HG03064 (cell line): ENCODE measurements at regions not wholly inside any gene's neighbourhood (a gene's known extent, or its start where the extent isn't known, plus 50 kb on each side); places are given as distances from the start of the nearest gene placed in this dataset.
"Not testable (repeated sequence)": the region's sequence is repeated elsewhere in the genome, so short reads cannot be mapped to it uniquely, and the experiment has no call there.

ENCODE experiments used
- ATAC-seq: cut with Tn5 transposase; IDR thresholded peaks from one replicate; pipeline ENCODE4 v1.9.1; 2021; ENCODE audit warnings: low read depth; ENCODE audit not compliant: unreplicated experiment

DNA sequence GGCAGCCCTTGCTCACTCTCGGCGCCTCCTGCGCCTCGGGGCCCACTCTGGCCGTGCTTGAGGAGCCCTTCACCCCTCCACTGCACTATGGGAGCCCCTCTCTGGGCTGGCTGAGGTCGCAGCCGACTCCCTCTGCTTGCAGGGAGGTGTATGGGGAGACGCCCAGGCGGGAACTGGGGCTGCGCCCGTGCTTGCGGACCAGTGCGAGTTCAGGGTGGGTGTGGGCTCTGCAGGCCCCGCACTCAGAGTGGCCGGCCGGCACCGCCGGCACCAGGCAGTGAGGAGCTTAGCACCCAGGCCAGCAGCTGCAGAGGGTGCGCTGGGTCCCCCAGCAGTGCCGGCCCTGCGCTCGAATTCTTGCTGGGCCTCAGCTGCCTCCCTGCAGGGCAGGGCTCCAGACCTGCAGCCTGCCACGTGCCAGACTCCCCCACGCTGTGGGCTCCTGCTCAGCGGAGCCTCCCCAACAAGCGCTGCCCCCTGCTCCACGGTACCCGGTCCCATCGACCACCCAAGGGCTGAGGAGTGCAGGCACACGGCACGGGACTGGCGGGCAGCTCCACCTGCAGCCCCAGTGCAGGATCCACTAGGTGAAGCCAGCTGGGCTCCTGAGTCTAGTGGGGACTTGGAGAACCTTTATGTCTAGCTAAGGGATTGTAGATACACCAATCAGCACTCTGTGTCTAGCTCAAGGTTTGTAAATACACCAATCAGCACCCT is 54.0 kb upstream of the WWC2 start:
- ATAC-seq, result not testable (repeated sequence)

DNA sequence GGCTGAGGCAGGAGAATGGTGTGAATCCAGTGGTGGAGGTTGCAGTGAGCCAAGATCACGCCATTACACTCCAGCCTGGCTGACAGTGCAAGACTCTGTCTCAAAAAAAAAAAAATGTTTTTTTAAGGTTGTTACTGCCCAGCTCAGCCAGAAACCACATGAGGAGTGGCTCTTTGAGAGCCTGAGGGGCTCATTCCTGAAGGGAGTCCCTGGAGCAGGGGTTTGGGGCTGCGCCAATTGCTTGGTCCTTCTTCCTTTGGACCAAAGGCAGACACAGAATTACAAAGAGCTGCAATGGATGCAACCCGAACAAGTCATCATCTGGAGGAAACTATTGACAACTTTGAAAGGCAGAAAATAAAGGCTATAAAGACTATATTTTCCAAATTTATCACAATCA is 60.6 kb upstream of the WWC2 start:
- ATAC-seq, result no peak

DNA sequence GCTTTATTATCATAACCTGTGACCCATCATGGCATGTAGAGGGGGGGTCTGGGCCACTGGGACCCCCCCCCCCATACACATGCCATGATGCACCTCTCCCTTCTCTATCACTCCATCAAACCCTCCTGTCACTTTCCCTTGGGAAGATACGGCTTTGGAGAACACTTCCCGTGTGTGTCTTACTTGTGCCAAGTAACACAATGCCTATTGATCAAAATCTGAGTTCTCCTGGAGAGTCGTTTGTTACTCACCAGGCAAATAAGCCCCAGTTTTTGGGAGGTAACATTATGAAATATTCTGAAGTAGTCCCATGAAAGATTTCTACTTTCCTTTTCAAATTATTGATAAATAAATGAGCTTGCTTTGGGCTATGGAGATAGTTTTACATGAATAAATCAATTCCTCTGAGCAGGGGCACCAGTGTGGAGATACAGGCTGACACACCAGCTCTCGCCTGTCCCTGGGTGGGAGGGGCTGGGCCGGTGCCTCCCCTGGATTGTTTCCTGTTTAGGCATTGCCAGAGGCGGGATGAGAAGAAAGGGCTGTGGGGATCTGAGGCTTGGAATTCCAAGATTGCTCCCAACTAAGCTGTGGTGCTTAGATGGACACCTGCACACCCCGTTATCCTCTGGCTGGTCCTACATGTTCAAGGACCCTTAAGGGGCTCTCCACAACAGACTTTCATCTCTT is 63.2 kb upstream of the WWC2 start:
- no peak for ATAC-seq

- ATAC-seq, result no peak
These were observed 63.8 kb upstream of the WWC2 start for GRCh38 chr4:183035256-183035655.

GRCh38 chr4:183030823-183031222 is 68.2 kb upstream of the WWC2 start:
- ATAC-seq, result no peak

GRCh38 chr4:183030309-183030708 is 68.7 kb upstream of the WWC2 start:
- ATAC-seq, result no peak

GRCh38 chr4:183029365-183029764 is 69.7 kb upstream of the WWC2 start:
- no peak for ATAC-seq

GRCh38 chr4:183026701-183027100 is 72.4 kb upstream of the WWC2 start:
- ATAC-seq, result no peak

- no peak for ATAC-seq
These were observed 76.4 kb upstream of the WWC2 start for GRCh38 chr4:183022617-183023016.

- ATAC-seq, result no peak
These were observed 81.1 kb upstream of the WWC2 start for GRCh38 chr4:183017962-183018361.

GRCh38 chr4:183014361-183015084 is 84.5 kb upstream of the WWC2 start:
- ATAC-seq, result no peak

DNA sequence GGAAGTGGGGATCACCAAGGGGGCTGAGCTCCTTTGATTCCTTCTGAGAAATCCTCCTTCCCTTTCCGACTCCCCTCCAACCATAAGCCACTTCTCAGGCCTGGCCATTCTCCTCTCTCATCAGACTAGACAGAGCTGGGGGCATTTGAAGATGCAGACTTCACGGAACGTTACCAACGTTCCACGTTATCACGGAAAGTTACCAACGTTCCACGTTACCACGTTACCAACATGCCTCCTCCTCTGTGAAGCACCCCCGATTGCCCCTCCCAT is 85.4 kb upstream of the WWC2 start:
- ATAC-seq, result no peak

DNA sequence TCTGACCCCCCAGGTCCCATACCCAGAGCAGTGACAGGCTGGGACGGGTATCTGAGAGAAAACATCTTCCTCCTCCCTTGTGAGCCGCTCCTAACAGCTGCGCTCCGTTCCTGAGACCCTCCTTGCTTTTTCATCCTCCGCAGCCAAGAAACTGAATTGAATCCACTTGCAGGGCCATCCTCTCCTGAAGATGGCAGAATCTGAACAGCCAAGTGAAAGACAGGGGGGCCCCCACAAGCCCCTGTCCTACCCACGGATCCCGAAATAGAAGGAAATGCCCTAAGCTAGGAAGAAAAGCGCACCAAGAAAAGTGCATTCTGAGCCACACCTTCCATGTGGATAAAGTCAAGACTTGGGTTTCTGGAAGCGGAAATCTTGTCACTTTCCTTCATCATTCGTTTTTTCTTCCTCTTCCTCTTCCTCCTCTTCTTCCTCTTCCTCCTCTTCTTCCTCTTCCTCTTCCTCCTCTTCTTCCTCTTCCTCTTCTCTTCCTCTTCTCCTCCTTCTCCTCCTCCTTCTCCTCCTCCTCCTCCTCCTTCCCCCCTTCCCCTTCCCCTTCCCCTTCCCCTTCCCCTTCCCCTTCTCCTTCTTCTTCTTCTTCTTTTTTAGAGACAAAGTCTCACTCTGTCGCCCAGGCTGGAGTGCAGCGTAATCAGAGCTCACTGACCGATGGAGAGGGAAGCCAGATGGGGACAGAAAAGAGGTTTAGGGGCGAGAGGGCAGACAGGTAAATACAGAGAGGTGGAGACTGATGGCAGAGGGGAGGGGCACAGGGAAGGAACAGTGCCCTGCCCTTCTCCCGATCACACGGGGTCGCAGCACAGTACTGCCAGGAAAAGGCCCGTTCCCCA is 86.0 kb upstream of the WWC2 start:
- ATAC-seq, result no peak

GRCh38 chr4:183011213-183011907 is 87.7 kb upstream of the WWC2 start:
- ATAC-seq, result no peak

GRCh38 chr4:183008492-183008891 is 90.6 kb upstream of the WWC2 start:
- no peak for ATAC-seq

DNA sequence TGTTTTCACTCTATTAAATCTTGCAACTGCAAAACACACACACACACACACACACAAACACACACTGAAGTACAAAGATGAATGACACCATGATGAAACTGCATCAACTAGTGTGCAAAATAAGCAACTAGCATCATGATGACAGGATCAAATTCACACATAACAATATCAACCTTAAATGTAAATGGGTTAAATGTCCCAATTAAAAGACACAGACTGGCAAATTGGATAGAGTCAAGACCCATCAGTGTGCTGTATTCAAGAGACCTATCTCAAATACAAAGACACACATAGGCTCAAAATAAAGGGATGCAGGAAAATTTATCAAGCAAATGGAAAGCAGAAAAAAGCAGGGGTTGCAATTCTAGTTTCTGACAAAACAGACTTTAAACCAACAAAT is 87.2 kb upstream of the DCTD start:
- ATAC-seq, result not testable (repeated sequence)

GRCh38 chr4:182994171-182994570 is 77.0 kb upstream of the DCTD start:
- ATAC-seq, result no peak

GRCh38 chr4:182978152-182978827 is 61.1 kb upstream of the DCTD start:
- peak; percentile 75 for ATAC-seq

GRCh38 chr4:182975806-182976205 is 58.6 kb upstream of the DCTD start:
- ATAC-seq, result peak; percentile 57

DNA sequence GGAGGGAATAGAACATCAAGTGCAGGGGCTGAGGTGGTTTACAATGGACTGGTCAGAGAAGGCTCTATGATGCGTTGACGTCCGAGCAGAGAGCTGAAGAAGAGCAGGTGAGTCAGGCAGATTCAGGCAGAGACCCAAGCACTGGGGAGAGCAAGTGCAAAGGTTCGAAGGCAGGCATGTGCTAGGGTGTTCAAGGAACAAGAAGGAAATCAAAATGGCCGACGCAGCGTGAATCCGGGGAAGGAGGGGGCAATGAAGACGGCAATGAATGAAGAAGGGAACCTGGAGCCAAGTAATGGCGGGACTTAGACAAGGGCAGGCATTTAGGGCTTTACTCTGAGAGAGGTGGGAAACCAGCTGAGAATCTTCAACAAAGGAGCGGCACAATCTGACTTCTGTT is 56.8 kb upstream of the DCTD start:
- no peak for ATAC-seq
